H9 (cell line): ENCODE measurements at regions not wholly inside any gene's neighbourhood (a gene's known extent, or its start where the extent isn't known, plus 50 kb on each side); places are given as distances from the start of the nearest gene placed in this dataset.

Source experiments
- DNase-seq: peaks from one replicate; pipeline ENCODE4 v3.0.0-alpha.2; 2017
- H2AFZ ChIP-seq: one replicate; pipeline ENCODE4 v1.6.1; 2013; ENCODE audit warnings: mild to moderate bottlenecking, low read length, control low read depth, moderate library complexity
- H2AK5ac ChIP-seq: 2 replicates; pipeline ENCODE4 v1.6.1; 2013; ENCODE audit warnings: low read length, control low read depth, mixed read lengths; ENCODE audit not compliant: insufficient read length
- H2BK120ac ChIP-seq: one replicate; pipeline ENCODE4 v1.6.1; 2013; ENCODE audit warnings: low read depth, mild to moderate bottlenecking, low read length, control low read depth, inconsistent platforms; ENCODE audit not compliant: poor library complexity, severe bottlenecking
- H2BK12ac ChIP-seq: 2 replicates; pipeline ENCODE4 v1.6.1; 2013; ENCODE audit warnings: low read length, control low read depth, mixed read lengths, low read depth; ENCODE audit not compliant: insufficient read length
- H2BK15ac ChIP-seq: 2 replicates; pipeline ENCODE4 v1.6.1; 2013; ENCODE audit warnings: low read depth, low read length, control low read depth
- H2BK20ac ChIP-seq: one replicate; pipeline ENCODE4 v1.6.1; 2013; ENCODE audit warnings: low read depth, mild to moderate bottlenecking, low read length, control low read depth, inconsistent platforms; ENCODE audit not compliant: poor library complexity, severe bottlenecking
- H2BK5ac ChIP-seq: 2 replicates; pipeline ENCODE4 v1.6.1; 2013; ENCODE audit warnings: low read length, control low read depth, mixed read lengths; ENCODE audit not compliant: insufficient read length
- H3K14ac ChIP-seq: 2 replicates; pipeline ENCODE4 v1.6.1; 2013; ENCODE audit warnings: low read length, control low read depth; ENCODE audit not compliant: insufficient read depth
- H3K18ac ChIP-seq: 2 replicates; pipeline ENCODE4 v1.6.1; 2013; ENCODE audit warnings: low read depth, mild to moderate bottlenecking, mixed read lengths, low read length, control low read depth; ENCODE audit not compliant: insufficient read length
- H3K23ac ChIP-seq: 2 replicates; pipeline ENCODE4 v1.6.1; 2013; ENCODE audit warnings: low read length, control low read depth, mixed read lengths, low read depth; ENCODE audit not compliant: insufficient read length
- H3K23me2 ChIP-seq: 2 replicates; pipeline ENCODE4 v1.6.1; 2013; ENCODE audit warnings: low read depth, mild to moderate bottlenecking, mixed read lengths, low read length, control low read depth; ENCODE audit not compliant: insufficient read length, poor library complexity, severe bottlenecking
- H3K27ac ChIP-seq: 2 replicates; pipeline ENCODE4 v1.5.1; 2013; ENCODE audit warnings: low read length, control low read depth, mixed read lengths, low read depth; ENCODE audit not compliant: insufficient read length
- H3K27me3 ChIP-seq: 2 replicates; pipeline ENCODE4 v1.6.1; 2013; ENCODE audit warnings: low read length, control low read depth, inconsistent platforms; ENCODE audit not compliant: insufficient read depth
- H3K4ac ChIP-seq: 2 replicates; pipeline ENCODE4 v1.6.1; 2013; ENCODE audit warnings: low read depth, mild to moderate bottlenecking, control low read depth, inconsistent platforms, low read length, moderate library complexity
- H3K4me1 ChIP-seq: 2 replicates; pipeline ENCODE4 v1.6.1; 2013; ENCODE audit warnings: low read length, control low read depth, inconsistent platforms; ENCODE audit not compliant: insufficient read depth
- H3K4me2 ChIP-seq: 2 replicates; pipeline ENCODE4 v1.6.1; 2013; ENCODE audit warnings: low read length, control low read depth, mixed read lengths; ENCODE audit not compliant: insufficient read length, insufficient read depth
- H3K56ac ChIP-seq: 2 replicates; pipeline ENCODE4 v1.6.1; 2013; ENCODE audit warnings: low read depth, mild to moderate bottlenecking, mixed read lengths, low read length, control low read depth; ENCODE audit not compliant: insufficient read length
- H3K79me1 ChIP-seq: 2 replicates; pipeline ENCODE4 v1.6.1; 2013; ENCODE audit warnings: low read depth, mild to moderate bottlenecking, moderate library complexity, low read length, control low read depth, inconsistent platforms; ENCODE audit not compliant: insufficient read depth, poor library complexity, severe bottlenecking
- H3K79me2 ChIP-seq: 2 replicates; pipeline ENCODE4 v1.6.1; 2013; ENCODE audit warnings: low read length, control low read depth, inconsistent platforms; ENCODE audit not compliant: insufficient read depth
- H3K9ac ChIP-seq: 2 replicates; pipeline ENCODE4 v1.6.1; 2013; ENCODE audit warnings: low read length, control low read depth, mixed read lengths; ENCODE audit not compliant: insufficient read length; ENCODE audit errors: extremely low read depth
- H3K9me3 ChIP-seq: one replicate; pipeline ENCODE4 v1.6.1; 2013; ENCODE audit warnings: low read depth, low read length, inconsistent platforms; ENCODE audit not compliant: control insufficient read depth
- H3T11ph ChIP-seq: one replicate; pipeline ENCODE4 v1.6.1; 2013; ENCODE audit warnings: mild to moderate bottlenecking, low read length, control low read depth, inconsistent platforms
- H4K20me1 ChIP-seq: one replicate; pipeline ENCODE4 v1.6.1; 2013; ENCODE audit not compliant: control insufficient read depth, insufficient read length, insufficient read depth
- H4K5ac ChIP-seq: 2 replicates; pipeline ENCODE4 v1.6.1; 2013; ENCODE audit warnings: low read depth, mild to moderate bottlenecking, mixed read lengths, low read length, control low read depth; ENCODE audit not compliant: insufficient read length
- H4K8ac ChIP-seq: replicated peaks from 2 replicates; pipeline ENCODE4 v1.6.1; 2013; ENCODE audit warnings: low read length, control low read depth, mixed read lengths, low read depth; ENCODE audit not compliant: insufficient read length
- H4K91ac ChIP-seq: 2 replicates; pipeline ENCODE4 v1.6.1; 2013; ENCODE audit warnings: low read depth, mild to moderate bottlenecking, moderate library complexity, mixed read lengths, low read length, control low read depth; ENCODE audit not compliant: insufficient read length
- H3K27ac Mint-ChIP-seq, 3 experiments: 2 replicates in 2 of 3; 3 replicates in 1 of 3; pipeline ENCODE4 v1.8.0; 2020 to 2021; ENCODE audit warnings: mixed read lengths in 3 of 3, mild to moderate bottlenecking in 1 of 3, moderate library complexity in 1 of 3
- H3K27me3 Mint-ChIP-seq: 2 replicates; pipeline ENCODE4 v1.8.0; 2021; ENCODE audit warnings: low read depth, mild to moderate bottlenecking, moderate library complexity, mixed read lengths
- H3K36me3 Mint-ChIP-seq, 3 experiments: 2 replicates in 2 of 3; 3 replicates in 1 of 3; pipeline ENCODE4 v1.8.0; 2020 to 2021; ENCODE audit warnings: low read depth in 3 of 3, mixed read lengths in 3 of 3; ENCODE audit not compliant: insufficient read depth in 1 of 3
- H3K4me1 Mint-ChIP-seq, 2 experiments: 2 replicates each; pipeline ENCODE4 v1.8.0; 2020; ENCODE audit warnings: mixed read lengths in 2 of 2
- H3K4me3 Mint-ChIP-seq, 2 experiments: 2 replicates in 1 of 2; 3 replicates in 1 of 2; pipeline ENCODE4 v1.8.0; 2020 to 2021; ENCODE audit warnings: mild to moderate bottlenecking in 2 of 2, mixed read lengths in 2 of 2, moderate library complexity in 1 of 2
- H3K9me3 Mint-ChIP-seq, 2 experiments: 2 replicates in 1 of 2; 3 replicates in 1 of 2; pipeline ENCODE4 v1.8.0; 2020; ENCODE audit warnings: mild to moderate bottlenecking in 2 of 2, mixed read lengths in 2 of 2, moderate library complexity in 1 of 2
- CTCF ChIP-seq: fragments of 200-600 bp; sonication (generic); conservative IDR thresholded peaks from 3 replicates; pipeline ENCODE4 v1.8.0; 2021; ENCODE audit warnings: antibody characterized with exemption, mild to moderate bottlenecking
- WGBS: extraction: QIAGEN DNeasy Blood & Tissue Kit; methylation state at CpG from one replicate; pipeline ENCODE4 v1.1.7; 2013; ENCODE audit warnings: missing lambda C conversion rate, low lambda C conversion rate, mixed read lengths; ENCODE audit not compliant: insufficient read length; ENCODE audit errors: extremely low coverage; 5-methylcytosine and 5-hydroxymethylcytosine counted together

- H2BK12ac ChIP-seq = no peak overlapping the region
- no peak overlapping the region for H2BK120ac ChIP-seq
- no peak for DNase-seq
- H3K9me3 ChIP-seq = no peaks in the 10 kb centered on the region
- Mint-ChIP-seq H3K4me1 (no peaks in the 10 kb centered on the region), H3K4me3 (no peak overlapping the region), H3K27ac (no peak overlapping the region), H3K9me3 (no peaks in the 10 kb centered on the region), H3K36me3 (no peaks in the 10 kb centered on the region; a peak in 1 of 7 replicates), H3K27me3 (no peaks in the 10 kb centered on the region)
- no peak overlapping the region for H3K14ac ChIP-seq
- H3K79me1 ChIP-seq = no peaks in the 10 kb centered on the region
- H3K4ac ChIP-seq = no peak overlapping the region
- H3K56ac ChIP-seq = no peak overlapping the region
- no peak overlapping the region for H3T11ph ChIP-seq
- no peak overlapping the region for H2BK15ac ChIP-seq
- no peaks in the 10 kb centered on the region for H3K27me3 ChIP-seq
- WGBS = no CpG with 5 or more reads among the region's 13 CpGs
- H2AK5ac ChIP-seq = no peak overlapping the region
- H4K8ac ChIP-seq = no peak overlapping the region
- no peak overlapping the region for H3K9ac ChIP-seq
- no peak overlapping the region for H3K27ac ChIP-seq
- no peaks in the 10 kb centered on the region for H4K20me1 ChIP-seq
- no peak overlapping the region for H4K91ac ChIP-seq
- H3K79me2 ChIP-seq = no peaks in the 10 kb centered on the region
- H3K23me2 ChIP-seq = no peaks in the 10 kb centered on the region
- no peak overlapping the region for H2AFZ ChIP-seq
- no peak overlapping the region for H2BK5ac ChIP-seq
- H3K4me2 ChIP-seq = no peak overlapping the region
- TF ChIP-seq CTCF = no peak
- no peaks in the 10 kb centered on the region for H3K4me1 ChIP-seq
- H4K5ac ChIP-seq = no peak overlapping the region
- H3K23ac ChIP-seq = no peak overlapping the region
- no peak overlapping the region for H3K18ac ChIP-seq
- H2BK20ac ChIP-seq = no peak overlapping the region
Measured at GRCh38 chr5:89377767-89378455, 494.9 kb upstream of the MEF2C start.
